ENCODE measurements at regions not wholly inside any gene's neighbourhood (a gene's known extent, or its start where the extent isn't known, plus 50 kb on each side); places are given as distances from the start of the nearest gene placed in this dataset.

DNA sequence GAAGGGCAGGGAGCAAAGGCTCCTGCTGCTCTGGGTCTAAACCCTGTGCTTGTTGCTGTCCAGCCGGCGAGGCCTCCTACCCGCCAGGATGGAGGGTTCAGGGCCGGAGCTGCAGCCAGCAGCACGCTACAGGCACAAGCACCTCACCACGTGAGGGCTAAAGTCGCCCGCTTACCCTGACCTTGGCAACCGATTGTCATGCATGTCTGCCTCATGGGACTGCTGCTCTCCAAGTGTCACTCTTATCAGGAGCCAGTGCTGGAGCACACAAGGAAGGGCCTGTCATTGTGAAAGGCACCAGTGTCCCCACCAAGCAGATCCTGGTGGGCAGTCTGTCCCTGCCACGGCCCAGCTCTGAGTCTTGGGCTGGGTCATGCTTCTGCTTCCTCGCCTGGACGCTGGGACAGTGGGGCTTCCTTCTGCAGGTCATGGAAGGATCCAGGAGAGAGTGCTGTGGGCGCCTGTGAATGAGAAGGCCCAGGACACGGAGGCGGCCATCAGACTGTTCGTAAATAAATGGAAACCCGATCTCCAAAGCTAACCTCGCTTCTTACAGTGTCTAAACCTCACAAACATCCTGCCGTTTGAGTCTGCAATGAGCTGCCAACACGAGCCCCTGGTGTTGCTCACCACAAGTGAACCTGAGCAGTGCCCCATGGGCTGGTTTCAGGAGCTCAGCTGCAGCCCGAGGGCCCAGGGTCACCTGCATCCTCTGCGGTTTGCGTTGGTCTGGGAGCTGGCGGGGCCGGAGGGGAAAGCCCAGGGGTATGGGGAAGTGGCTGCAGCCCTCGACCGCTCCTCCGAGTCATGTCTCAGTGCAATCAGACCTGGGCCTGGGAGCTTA, 58.2 kb upstream of the RXRA start:
- no peaks in the 10 kb centered on the region for H3K27me3 ChIP-seq (ENCODE audit: control insufficient read depth in 1 of 2, insufficient read depth in 2 of 2, low read length in 2 of 2)

DNA sequence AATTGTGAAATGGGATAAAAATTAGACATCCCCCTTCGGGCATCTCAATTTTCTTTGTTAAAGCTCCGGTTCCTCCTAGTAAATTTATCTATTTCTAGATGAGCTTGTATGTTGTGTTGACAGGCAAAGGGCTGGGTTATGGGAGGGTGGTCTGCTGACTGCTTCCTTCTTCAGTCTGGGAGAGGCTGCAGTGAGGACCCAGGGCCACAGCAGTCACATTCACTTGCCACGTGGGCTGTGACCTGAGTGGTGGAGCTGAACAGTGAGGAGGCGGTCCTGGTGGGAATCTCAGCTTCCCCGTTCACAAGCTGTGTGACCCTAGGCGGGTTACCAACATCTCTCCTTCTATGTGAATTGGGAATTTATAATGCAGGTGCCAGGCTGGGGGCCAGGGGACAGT, 57.5 kb upstream of the RXRA start:
- Histone ChIP-seq H3K27me3 (ENCODE audit: control insufficient read depth in 1 of 2, insufficient read depth in 2 of 2, low read length in 2 of 2) (no peaks in the 10 kb centered on the region), H3K9me3 (ENCODE audit: control insufficient read depth in 2 of 2, insufficient read depth in 1 of 2, low read depth in 1 of 2, low read length in 1 of 2) (peaks cover 0 to 6% of the 10 kb centered on the region in 2 donors), H3K4me3 (ENCODE audit: low read depth in 1 of 2, low read length in 2 of 2) (no peak overlapping the region), H3K27ac (ENCODE audit: low read depth in 2 of 2, low read length in 1 of 2) (no peak overlapping the region), H3K4me1 (ENCODE audit: control insufficient read depth in 2 of 2, insufficient read depth in 2 of 2, low read length in 1 of 2) (no peaks in the 10 kb centered on the region), H3K36me3 (ENCODE audit: control insufficient read depth in 2 of 2, insufficient read depth in 2 of 2, low read length in 1 of 2) (no peaks in the 10 kb centered on the region)
- WGBS, 2 donors, result 85 to 87% methylated on average over 6 of the region's 6 CpGs

More for the DNA sequence above, 58.2 kb upstream of the RXRA start:
- Histone ChIP-seq H3K9me3 (ENCODE audit: control insufficient read depth in 2 of 2, insufficient read depth in 1 of 2, low read depth in 1 of 2, low read length in 1 of 2) (peaks cover 0 to 6% of the 10 kb centered on the region in 2 donors), H3K36me3 (ENCODE audit: control insufficient read depth in 2 of 2, insufficient read depth in 2 of 2, low read length in 1 of 2) (no peaks in the 10 kb centered on the region), H3K27ac (ENCODE audit: low read depth in 2 of 2, low read length in 1 of 2) (no peak overlapping the region), H3K4me1 (ENCODE audit: control insufficient read depth in 2 of 2, insufficient read depth in 2 of 2, low read length in 1 of 2) (no peaks in the 10 kb centered on the region), H3K4me3 (ENCODE audit: low read depth in 1 of 2, low read length in 2 of 2) (no peak overlapping the region)
- 77 to 78% methylated on average over 28 of the region's 28 CpGs for WGBS, 2 donors

DNA sequence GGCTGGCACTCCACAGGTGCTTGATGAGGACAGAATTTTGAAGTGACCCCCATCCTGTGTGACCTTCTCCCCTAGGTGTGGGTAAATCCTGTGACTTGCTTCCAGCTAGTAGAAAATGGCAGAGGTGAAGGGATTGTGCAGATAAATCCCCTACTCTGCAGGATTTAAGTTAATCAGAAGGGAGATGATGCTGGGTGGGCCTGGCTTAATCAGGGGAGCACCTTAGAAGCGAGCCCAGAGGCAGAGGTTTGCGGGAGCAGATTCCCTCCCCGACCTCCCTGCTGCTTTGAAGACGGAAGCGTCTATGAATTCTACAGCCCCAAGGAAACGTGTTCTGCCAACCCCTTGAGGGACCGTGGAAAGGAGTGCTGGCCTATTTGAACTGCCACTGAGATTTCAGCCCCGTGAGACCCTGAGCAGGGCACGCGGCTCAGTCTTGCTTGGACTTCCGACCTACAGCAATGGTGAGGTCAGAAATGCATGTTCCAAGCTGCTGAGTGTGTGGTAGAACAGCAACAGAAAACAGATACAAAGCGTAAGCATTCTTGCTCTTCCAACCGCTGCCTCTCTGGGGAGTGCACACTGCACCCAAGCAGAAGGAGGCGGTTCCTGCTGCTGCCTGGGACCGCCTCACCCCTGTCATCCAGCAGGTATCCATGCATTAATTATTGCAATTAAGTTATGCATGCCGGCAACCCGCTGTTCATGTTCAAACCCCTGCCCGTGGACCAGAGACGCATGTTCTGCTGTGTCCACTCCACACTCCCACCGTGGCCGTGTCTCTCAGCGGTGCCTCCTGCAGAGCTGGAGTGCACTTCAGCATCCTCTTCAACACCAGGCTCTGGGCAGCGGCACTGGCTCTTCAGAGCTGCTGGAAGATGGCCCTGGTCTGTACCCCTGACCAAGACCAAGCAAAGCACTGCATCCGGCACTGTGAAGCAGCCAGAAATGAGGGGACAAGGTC, 54.6 kb upstream of the RXRA start:
- Histone ChIP-seq H3K27me3 (ENCODE audit: control insufficient read depth in 1 of 2, insufficient read depth in 2 of 2, low read length in 2 of 2) (no peaks in the 10 kb centered on the region), H3K27ac (ENCODE audit: low read depth in 2 of 2, low read length in 1 of 2) (no peak overlapping the region), H3K4me3 (ENCODE audit: low read depth in 1 of 2, low read length in 2 of 2) (no peak overlapping the region), H3K4me1 (ENCODE audit: control insufficient read depth in 2 of 2, insufficient read depth in 2 of 2, low read length in 1 of 2) (no peaks in the 10 kb centered on the region), H3K36me3 (ENCODE audit: control insufficient read depth in 2 of 2, insufficient read depth in 2 of 2, low read length in 1 of 2) (no peaks in the 10 kb centered on the region), H3K9me3 (ENCODE audit: control insufficient read depth in 2 of 2, insufficient read depth in 1 of 2, low read depth in 1 of 2, low read length in 1 of 2) (peaks cover 0 to 6% of the 10 kb centered on the region in 2 donors)
- WGBS, 2 donors, result 64 to 69% methylated on average over 24 of the region's 24 CpGs

GRCh38 chr9:134272302-134273023, 53.8 kb upstream of the RXRA start:
- Histone ChIP-seq H3K27me3 (ENCODE audit: control insufficient read depth in 1 of 2, insufficient read depth in 2 of 2, low read length in 2 of 2) (no peaks in the 10 kb centered on the region), H3K27ac (ENCODE audit: low read depth in 2 of 2, low read length in 1 of 2) (no peak overlapping the region), H3K4me3 (ENCODE audit: low read depth in 1 of 2, low read length in 2 of 2) (no peak overlapping the region), H3K4me1 (ENCODE audit: control insufficient read depth in 2 of 2, insufficient read depth in 2 of 2, low read length in 1 of 2) (no peaks in the 10 kb centered on the region), H3K9me3 (ENCODE audit: control insufficient read depth in 2 of 2, insufficient read depth in 1 of 2, low read depth in 1 of 2, low read length in 1 of 2) (peaks cover 0 to 6% of the 10 kb centered on the region in 2 donors), H3K36me3 (ENCODE audit: control insufficient read depth in 2 of 2, insufficient read depth in 2 of 2, low read length in 1 of 2) (no peaks in the 10 kb centered on the region)
- 59 to 76% methylated on average over 19 to 21 of the region's 21 CpGs for WGBS, 2 donors

- no peaks in the 10 kb centered on the region for H3K36me3 ChIP-seq (ENCODE audit: control insufficient read depth in 2 of 2, insufficient read depth in 2 of 2, low read length in 1 of 2)
- H3K4me3 ChIP-seq (ENCODE audit: low read depth in 1 of 2, low read length in 2 of 2), result no peak overlapping the region
- H3K4me1 ChIP-seq (ENCODE audit: control insufficient read depth in 2 of 2, insufficient read depth in 2 of 2, low read length in 1 of 2), result no peaks in the 10 kb centered on the region
- H3K27me3 ChIP-seq (ENCODE audit: control insufficient read depth in 1 of 2, insufficient read depth in 2 of 2, low read length in 2 of 2), result no peaks in the 10 kb centered on the region
- peaks cover 0 to 11% of the 10 kb centered on the region in 2 donors for H3K9me3 ChIP-seq (ENCODE audit: control insufficient read depth in 2 of 2, insufficient read depth in 1 of 2, low read depth in 1 of 2, low read length in 1 of 2)
- no peak overlapping the region for H3K27ac ChIP-seq (ENCODE audit: low read depth in 2 of 2, low read length in 1 of 2)
- 92 to 93% methylated on average over 5 of the region's 5 CpGs for WGBS, 2 donors
Observed at GRCh38 chr9:134273647-134274046, 52.6 kb upstream of the RXRA start.

DNA sequence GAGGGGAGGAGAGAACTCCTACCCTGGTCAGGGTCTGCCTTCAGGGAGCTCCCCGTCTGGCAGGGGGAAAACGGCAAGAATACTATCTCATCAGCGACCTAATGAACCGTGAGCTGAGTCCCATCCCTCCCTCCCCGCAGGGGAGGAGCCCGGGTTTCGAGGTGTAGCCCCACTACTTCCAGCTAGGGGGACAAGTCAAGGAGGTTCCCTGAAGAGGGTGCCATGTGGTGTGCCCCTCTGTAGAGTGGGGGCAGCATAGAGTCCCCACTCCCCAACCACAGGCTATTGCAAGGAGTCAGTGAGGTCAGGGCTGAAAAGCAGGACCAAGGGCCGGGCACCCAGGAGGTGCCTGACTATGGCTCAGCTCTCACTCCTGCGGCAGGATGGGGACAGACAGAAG, 50.9 kb upstream of the RXRA start:
- Histone ChIP-seq H3K4me1 (ENCODE audit: control insufficient read depth in 2 of 2, insufficient read depth in 2 of 2, low read length in 1 of 2) (no peaks in the 10 kb centered on the region), H3K27me3 (ENCODE audit: control insufficient read depth in 1 of 2, insufficient read depth in 2 of 2, low read length in 2 of 2) (no peaks in the 10 kb centered on the region), H3K9me3 (ENCODE audit: control insufficient read depth in 2 of 2, insufficient read depth in 1 of 2, low read depth in 1 of 2, low read length in 1 of 2) (peaks cover 0 to 4% of the 10 kb centered on the region in 2 donors), H3K36me3 (ENCODE audit: control insufficient read depth in 2 of 2, insufficient read depth in 2 of 2, low read length in 1 of 2) (no peaks in the 10 kb centered on the region), H3K4me3 (ENCODE audit: low read depth in 1 of 2, low read length in 2 of 2) (no peak overlapping the region), H3K27ac (ENCODE audit: low read depth in 2 of 2, low read length in 1 of 2) (no peak overlapping the region)
- WGBS, 2 donors, result 55 to 57% methylated on average over 9 of the region's 9 CpGs

DNA sequence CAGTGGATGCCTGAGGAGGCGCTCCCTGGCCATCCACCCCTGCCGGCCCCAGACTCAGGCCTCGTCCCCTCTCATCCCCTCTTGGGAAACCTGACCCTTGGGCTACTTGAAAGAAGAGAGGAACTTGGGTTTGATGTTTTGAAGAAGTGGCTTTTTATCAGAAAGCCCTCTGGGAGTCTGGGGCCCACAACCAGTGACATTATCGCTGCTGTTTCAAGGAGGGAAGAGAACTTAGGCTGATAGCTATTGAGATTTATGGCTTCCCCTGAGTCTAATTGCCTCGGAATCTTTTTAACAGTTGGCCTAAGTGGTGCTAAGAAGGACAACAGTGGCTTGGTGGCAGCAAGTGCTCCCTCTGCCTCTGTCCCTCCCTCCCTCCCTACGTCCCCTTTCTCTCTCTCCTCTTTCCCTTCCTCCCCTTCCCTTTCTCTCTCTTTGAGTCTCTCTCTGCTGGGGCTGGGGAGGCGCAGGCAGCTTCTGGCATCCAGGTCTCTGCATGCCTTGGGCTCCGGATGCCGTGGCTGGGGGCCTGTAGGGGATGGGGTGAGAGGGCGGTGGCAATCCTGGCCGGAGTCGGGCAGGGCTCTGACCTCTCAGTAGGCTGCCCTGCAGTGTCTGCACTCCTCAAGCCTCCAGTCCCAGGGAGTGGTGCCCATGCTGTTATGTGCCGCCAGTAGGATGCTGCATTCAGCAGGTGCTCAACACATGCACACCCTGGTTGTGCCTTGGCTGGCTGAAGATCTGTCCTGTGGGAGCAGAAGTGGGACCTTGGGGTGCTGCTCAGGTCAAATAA, 49.6 kb upstream of the RXRA start:
- Histone ChIP-seq H3K27me3 (ENCODE audit: control insufficient read depth in 1 of 2, insufficient read depth in 2 of 2, low read length in 2 of 2) (no peaks in the 10 kb centered on the region), H3K4me3 (ENCODE audit: low read depth in 1 of 2, low read length in 2 of 2) (no peak overlapping the region), H3K27ac (ENCODE audit: low read depth in 2 of 2, low read length in 1 of 2) (no peak overlapping the region), H3K4me1 (ENCODE audit: control insufficient read depth in 2 of 2, insufficient read depth in 2 of 2, low read length in 1 of 2) (no peaks in the 10 kb centered on the region), H3K9me3 (ENCODE audit: control insufficient read depth in 2 of 2, insufficient read depth in 1 of 2, low read depth in 1 of 2, low read length in 1 of 2) (peaks cover 0 to 4% of the 10 kb centered on the region in 2 donors), H3K36me3 (ENCODE audit: control insufficient read depth in 2 of 2, insufficient read depth in 2 of 2, low read length in 1 of 2) (no peaks in the 10 kb centered on the region)
- 54 to 64% methylated on average over 13 of the region's 13 CpGs for WGBS, 2 donors
